ENCODE measurements at regions not wholly inside any gene's neighbourhood (a gene's known extent, or its start where the extent isn't known, plus 50 kb on each side); places are given as distances from the start of the nearest gene placed in this dataset.
"Not testable (repeated sequence)": the region's sequence is repeated elsewhere in the genome, so short reads cannot be mapped to it uniquely, and the experiment has no call there.

DNA sequence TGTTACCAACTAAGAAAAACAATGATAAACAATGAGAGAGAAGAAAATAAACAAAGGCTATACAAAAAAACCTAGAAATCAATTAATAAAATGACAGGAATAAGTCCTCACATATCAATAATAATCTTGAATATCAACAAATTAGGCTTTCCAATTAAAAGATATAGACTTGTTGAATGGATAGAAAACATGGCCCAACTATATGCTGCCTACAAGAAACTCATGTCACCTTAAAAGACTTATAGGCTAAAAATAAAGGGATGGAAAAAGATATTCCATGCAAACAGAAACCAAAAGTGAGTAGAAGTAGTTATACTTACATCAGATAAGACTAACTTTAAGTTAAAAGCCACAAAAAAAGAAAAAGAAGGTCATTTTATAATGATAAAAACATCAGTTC lies 183.9 kb downstream of the MYRFL start:
- no peak for DNase-seq (ENCODE audit: low spot score)

DNA sequence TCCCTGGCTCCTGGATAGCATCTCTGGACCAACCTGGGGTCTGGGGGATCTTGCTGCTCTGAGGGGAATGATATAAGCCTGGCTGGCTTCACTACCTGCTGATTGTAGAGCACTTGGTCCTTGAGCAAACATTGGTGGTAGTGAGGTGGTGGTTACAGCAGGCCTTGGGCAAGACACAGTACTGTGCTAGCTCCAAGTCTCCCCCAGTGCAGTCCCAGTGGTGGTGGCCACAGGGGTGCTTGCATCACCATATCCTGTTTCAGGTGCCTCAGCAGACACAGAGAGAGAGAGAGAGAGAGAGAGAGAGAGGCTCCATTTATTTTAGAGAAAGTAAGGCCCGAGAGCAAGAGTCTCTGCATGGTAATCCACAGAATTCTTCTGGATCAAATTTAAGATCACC lies 186.3 kb downstream of the MYRFL start:
- DNase-seq (ENCODE audit: low spot score) = no peak

DNA sequence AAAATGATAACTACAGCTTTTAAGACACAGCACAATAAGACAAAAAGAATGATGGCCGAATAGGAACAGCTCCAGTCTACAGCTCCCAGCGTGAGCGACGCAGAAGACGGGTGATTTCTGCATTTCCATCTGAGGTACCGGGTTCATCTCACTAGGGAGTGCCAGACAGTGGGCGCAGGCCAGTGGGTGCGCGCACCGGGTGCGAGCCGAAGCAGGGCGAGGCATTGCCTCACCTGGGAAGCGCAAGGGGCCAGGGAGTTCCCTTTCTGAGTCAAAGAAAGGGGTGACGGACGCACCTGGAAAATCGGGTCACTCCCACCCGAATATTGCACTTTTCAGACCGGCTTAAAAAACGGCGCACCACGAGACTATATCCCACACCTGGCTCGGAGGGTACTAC lies 188.0 kb downstream of the MYRFL start:
- DNase-seq (ENCODE audit: low spot score) = not testable (repeated sequence)

DNA sequence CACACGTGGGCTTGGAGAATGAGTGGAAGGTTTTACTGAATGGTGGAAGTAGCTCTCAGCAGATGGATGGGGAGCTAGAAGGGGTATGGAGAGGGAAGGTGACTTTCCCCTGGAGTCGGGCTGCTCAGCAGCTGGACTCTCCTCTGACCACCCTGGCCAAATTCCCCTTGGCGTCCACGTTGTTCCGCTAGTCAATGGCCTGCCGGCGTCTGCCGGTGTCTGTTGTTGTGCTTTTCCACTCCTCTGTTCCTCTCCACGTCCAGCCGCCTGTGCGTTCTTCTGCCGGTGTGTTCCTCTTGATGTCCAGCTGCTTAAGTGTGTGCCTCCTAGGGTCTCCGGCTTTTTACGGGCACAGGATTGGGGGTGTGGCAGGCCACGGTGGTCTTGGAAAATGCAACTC lies 203.5 kb downstream of the MYRFL start:
- no peak for DNase-seq (ENCODE audit: low spot score)

DNA sequence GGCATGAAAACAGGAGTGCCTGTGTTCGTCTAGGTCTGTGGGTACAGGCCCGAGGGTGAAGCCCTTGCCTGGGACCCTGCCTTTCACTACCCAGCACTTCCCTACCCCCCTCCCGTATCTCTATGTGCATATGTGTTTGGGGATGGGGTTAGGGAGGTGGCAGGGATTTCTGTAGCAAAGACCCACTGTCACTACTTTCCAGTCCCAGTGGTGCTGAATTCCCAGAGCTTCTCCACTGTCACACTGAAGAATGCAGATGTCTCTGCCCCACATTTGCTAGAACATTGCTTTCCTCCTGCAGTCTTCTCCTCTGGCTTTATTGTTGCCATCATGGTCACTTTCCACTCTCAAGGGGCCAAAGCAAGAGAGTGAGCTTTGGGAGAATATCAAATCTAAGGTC lies 203.9 kb downstream of the MYRFL start:
- no peak for DNase-seq (ENCODE audit: low spot score)

DNA sequence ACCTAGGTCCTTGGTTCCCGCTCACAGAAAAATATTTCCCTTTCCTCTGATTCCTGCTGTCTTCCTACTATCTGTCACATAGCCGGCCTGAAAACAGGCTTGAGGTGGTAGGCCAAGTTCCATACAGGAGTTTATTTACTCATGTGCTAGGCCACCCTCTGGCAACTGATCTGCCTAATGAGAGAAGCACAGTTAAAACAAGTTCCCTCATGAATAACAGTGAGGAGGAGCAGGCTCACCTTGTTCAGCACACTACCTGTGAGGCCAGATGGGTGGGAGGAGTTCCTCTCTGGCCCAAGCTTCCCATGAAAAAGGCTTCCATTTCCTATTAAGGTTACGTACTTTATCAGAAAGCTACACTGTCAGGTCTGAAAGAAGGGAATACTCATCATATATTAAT lies 206.0 kb downstream of the MYRFL start:
- no peak for DNase-seq (ENCODE audit: low spot score)

DNA sequence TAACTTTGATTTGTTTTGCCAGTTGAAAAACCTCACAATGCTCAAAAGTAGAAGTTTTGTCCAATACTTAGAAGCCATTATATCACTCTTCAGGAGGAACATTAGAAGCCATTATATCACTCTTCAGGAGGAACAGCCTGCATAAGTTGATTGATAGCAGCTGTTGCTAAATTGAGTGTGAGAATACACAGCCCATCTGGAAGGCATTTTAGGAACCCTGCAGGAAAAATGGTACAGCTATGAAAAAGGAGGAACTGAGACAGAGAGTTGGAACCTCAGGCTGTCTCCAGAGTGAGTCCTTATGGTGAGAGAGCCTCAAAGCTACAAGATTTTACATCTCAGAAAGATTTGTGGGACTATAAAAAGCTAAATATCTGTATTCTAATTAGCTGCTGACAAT lies 207.0 kb downstream of the MYRFL start:
- DNase-seq (ENCODE audit: low spot score) = no peak

DNA sequence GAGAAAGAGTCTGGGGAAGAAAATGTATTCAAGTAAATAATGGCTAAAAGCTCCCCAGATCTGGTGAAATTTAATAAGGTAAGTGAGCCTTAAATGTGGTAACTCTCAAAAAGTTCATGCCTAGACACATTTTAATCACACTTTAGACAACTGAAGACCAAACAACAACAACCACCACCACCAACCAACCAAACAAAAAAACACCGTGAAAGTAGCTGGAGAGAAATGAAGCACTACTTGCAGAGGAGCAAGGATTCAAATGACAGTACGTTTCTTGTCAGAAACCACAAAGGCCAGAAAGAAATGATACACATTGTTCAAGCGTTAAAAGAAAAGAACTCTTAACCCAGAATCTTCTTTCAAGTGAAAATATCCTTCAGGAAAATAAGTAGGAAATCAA lies 208.3 kb downstream of the MYRFL start:
- no peak for DNase-seq (ENCODE audit: low spot score)

DNA sequence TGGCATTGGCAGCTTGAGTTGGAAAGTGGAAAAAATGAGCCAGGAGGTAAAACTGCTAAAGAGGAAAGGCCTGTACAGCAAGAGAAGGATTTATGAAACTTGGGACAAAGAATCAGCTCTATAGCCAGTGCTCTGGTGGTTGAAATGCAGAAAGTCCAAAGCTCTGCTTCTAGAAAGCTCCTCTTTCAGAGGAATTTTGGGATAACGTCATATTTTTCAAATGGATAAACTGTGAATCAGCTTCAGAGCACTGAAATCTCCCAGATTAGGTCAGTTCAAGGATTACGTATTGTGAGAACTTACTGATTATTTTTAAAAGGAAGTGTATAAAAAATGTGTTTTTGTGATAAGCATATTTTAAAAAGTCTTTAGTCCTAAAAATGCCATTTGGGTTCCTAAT lies 203.1 kb upstream of the CNOT2 start:
- no peak for DNase-seq (ENCODE audit: low spot score)

DNA sequence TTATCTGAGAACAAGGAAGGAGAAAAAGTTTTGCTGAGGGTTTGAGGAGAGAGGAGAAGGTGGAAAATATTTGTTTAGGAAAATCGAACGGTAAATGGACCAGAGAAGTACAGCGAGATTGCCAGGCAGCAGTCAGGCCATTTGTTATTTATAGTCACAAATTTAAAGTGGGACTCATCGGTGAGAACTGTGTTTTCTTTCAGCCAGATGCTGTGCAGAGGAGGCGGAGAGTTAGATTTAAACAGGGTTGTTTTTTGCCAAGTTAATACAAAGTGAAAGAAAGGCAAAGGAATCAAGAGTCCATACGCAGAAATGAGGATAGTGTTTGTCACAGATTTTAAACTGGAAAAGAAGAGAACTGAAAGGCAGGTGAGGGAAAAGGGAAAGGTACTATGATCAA lies 200.6 kb upstream of the CNOT2 start:
- DNase-seq (ENCODE audit: low spot score) = no peak

DNA sequence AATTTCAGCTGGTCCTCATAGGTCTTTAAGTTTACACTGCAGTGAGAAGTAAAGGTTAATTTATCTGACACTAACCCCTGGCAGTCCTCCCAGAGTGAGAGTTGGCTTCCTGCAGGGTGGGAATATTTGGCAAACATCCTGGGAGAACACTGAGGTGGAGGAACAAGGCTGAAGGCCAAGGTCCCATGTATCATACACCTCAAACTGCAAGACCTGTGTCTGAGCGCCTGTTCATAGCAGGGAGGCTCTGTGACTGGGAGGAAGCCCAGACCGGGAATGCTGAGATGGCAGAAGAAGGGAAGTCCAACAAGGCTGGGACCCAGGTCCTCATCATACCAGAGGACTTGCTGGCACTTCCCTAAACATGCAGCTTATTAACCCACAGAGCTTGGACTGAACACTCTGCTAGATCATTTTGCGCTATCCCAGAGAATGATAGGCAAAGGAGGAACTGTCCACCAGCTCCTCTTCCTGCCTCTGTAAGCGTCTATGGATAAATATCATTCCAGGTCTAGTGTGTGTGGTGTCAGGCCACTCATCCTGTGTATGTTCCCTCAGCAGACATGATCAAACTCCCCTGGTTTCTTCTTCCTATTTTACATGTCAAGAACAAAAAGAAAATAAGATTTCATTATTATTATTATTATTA lies 199.6 kb upstream of the CNOT2 start:
- no peak for DNase-seq (ENCODE audit: low spot score)

DNA sequence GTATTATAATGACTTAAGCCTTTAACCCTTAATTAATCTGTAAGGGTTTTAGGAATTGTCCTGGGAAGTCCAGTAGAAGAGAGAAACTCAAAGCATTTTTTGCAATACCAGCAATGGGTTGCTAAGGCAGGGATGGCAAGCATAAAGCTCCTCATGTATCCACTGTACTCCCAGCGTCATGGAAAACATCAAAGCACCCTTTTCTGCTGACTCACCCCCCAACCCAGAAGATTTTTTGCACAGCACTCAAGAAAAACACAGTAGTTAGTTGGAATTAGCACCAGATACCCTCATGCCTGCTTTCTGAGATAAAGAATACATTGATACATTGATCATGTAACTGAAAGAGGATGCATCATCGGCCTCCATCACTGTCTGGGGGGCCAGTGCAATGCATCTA lies 199.1 kb upstream of the CNOT2 start:
- no peak for DNase-seq (ENCODE audit: low spot score)

DNA sequence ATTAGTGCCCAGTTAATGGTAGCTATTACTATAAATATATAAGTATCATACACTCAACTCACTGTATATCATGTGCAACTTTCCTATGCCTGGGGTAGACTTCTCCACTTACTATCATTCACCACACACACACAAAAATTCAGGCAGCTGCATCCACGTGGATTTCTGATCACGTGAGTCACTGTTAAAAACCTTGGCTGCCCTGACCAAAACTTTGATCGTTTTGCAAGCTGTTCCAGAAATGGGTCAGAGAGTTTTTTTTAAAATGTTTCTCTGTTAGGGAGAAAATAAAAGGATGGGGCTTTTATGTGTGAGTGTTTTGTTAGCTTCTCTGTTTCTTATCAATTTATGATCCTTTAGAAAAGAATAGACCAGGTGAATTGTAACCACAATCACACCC lies 198.2 kb upstream of the CNOT2 start:
- DNase-seq (ENCODE audit: low spot score) = no peak

DNA sequence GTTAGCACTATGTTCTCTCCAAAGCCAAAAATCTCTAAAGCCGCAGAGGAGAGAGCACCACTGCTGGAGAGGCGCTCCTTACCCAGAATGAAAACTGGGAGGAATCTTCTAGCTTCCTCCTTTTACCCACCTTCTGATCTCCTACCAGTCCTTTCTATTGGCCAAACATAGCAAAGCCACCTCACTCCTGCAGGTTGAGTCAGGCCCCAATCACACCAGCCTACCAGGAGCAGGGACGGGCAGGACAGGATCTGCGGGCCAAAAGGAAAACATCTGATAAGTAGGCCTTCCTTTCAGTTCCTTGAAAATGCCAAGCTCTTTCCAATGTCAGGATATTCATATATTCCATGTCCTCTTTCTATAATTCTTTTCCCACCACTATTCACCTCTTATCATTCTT lies 197.7 kb upstream of the CNOT2 start:
- no peak for DNase-seq (ENCODE audit: low spot score)

DNA sequence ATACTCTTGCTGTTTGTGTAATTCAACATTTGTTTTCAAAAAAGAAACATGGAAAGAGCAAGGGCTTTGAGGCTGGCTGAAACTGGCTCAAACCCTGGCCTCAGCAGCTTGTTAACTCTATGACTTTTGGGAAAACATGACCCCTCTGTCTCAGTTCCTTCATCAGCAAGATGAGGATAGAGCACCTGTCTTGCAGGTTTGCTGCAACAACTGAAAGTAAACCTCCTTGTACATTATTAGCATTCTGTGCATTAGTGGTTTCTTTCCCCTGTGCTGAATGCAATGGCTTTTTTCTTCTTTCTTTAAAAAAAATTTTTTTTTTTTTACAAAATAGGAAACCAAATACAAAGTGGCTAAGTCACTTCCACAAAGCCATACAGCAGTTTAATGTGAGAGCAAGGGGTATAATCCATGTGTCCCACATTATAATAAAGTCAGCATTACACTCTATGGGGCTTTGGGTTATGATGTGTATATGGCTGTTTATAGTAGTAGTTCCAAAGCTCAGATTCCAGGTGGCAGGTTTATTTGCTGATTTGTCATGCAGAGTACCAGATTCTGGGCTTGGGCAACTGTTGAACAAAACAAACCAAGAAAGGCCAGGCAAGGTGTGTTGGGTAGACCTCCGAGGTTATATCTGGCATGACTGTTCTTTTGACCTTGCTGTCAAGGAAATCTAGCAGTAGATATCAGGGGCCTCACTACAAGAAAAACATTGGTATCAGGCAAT lies 194.5 kb upstream of the CNOT2 start:
- DNase-seq (ENCODE audit: low spot score) = no peak

DNA sequence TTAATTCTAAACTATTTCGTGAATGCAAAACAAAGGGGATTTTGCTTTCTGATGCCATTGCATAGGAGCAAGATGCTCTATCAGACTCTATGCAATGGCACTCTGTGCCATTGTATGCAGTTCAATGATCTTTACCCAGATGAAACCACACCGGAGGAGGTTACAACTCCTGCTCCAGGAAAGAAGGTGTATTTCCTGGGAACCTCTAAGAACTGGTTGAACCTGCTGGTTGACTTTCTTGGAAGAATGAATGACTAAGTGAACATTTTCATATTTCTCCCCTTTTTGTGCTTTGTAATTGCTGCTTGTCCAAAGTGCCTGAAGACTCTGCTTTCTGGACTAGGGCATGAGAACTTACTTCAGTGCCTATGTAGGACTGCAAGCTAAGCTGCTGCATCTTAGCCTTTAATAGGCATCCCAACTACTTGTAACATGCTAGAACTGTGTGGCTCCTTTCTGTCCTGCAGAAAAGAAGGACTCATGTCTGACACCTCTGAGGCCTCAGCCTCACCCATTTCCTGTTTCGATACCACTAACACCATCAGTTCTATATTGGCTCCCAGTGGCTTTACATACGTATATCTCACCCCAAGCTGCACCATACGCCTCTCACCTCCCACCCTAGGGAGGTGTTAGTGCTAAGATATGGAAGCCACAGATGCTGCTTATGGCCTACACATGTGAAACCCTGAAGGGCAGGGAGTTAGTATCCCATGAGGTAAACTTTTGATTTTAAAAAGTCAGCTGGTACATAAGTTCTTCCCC lies 193.5 kb upstream of the CNOT2 start:
- no peak for DNase-seq (ENCODE audit: low spot score)

DNA sequence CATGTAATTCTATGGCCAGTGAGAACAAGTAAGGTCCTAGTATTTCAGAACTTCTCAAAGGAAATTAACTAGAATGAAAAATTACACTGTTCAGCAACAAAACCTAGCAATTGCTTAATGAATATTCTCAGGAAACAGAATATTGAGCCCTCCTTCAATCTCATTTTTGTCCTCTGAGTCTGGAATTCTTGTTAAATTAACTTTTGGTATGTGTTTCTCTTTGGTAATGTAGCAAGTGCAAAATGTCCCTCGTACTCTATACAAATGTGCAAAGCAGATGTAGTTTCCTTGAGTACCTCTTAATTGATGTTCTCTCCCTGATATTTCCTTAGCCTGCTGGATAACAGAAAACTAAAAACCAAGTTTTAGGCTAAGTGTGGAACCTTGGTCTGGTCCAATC lies 190.8 kb upstream of the CNOT2 start:
- no peak for DNase-seq (ENCODE audit: low spot score)

DNA sequence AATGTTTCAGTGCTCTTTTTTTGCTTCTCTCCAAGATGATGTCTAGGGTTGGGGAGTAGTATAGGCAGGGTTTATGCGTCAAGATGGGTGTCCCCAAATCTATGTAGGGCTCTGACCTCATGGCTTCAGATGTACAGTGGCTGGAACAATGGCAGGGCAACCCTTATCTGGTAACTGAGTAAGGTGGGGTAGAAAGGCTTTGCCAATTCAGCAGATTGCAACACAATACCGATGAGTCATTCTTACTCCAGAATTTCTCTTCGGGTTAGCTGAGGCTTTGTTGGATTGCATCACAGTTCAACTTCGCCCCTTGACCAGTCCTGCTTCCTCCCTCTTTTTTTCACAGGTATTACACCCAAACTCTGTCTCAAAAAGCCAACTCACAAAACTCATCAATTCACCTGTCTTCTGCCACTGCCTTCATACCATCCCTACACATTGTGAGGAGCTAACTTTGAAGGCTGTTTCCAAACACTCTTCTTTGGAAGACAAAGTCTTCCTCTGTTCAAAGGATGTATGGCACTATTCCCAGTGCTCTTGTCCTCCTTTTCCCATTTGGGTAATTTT lies 190.2 kb upstream of the CNOT2 start:
- no peak for DNase-seq (ENCODE audit: low spot score)

DNA sequence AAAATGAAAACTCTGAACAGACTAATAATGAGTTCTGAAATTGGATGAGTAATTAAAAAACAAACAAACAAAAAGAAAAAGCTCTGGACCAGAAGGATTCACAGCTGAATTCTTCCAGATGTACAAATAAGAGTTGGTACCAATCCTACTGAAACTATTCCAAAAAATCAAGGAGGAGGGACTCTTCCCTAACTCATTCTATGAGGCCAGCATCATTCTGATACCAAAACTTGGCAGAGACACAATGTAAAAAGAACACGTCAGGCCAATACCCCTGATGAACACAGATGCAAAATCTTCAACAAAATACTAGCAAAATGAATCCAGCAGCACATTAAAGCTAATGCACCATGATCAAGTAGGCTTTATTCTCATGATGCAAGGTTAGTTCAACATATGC lies 183.9 kb upstream of the CNOT2 start:
- DNase-seq (ENCODE audit: low spot score) = no peak

DNA sequence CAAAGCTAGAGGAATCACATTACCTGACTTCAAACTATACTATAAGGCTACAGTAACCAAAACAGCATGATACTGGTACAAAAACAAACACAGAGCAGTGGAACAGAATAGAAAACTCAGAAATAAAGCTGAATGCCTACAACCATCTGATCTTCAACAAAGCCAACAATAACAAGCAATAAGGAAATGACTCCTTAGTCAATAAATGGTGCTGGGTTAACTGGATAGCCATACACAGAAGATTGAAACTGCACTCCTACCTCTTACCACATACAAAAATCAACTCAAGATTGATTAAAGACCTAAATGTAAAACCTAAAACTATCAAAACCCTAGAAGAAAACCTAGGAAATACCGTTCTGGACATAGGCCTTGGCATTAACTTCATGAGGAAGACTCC lies 182.6 kb upstream of the CNOT2 start:
- no peak for DNase-seq (ENCODE audit: low spot score)

DNA sequence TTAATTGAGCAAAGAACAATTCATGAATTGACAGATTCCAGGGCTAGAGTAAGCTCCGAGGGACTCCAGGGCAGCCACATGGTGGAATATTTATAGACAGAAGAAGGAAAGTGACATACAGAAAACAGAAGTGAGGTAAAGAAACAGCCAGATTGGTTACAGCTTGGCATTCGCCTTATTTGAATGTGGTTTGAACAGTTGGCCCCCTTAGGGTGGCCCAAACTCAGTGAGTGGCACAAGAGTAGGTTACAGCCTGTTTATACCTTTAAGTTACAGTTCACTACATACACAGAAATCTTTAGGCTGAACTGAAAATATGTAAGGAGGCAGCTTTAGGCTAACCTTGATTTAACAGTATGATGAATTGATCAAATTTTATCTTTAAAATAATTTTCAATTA lies 174.5 kb upstream of the CNOT2 start:
- no peak for DNase-seq (ENCODE audit: low spot score)

DNA sequence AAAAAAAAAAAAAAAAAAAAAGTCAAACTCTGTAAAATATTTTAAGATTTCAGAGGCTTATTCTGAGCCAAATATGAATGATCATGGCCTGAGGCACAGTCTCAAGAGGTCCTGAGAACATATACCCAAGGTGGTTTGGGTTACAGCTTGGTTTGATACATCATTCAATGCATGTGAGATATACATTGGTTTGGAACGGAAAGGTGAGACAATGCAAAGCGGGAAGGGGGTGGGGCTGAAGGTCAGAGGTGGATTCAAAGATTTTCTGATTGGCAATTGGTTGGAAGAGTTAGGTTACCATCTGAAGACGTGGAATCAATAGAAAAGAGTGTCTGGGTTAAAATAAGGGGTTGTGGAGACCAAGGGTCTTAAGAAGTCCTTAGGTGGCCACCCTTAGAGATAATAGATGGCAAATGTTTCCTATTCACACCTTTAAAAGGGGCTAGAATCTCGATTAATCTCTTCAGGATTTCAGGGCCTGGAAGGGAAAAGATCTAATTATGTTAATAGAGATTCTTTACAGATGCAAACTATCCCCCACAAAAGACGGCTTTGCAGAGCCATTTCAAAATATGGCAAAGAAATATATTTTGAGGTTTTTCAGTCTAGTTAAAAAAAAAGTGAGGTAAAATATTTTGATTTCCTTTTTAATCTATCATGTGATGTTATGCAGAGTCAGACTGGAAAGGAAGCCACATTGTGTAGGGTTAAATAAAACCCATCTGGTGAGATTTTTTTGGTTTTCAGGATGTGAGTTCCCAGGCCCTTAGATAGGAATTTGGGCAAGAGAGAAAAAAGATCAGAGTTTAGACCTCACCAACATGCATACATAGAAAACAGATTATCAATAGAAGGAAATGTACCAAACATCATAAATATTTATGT lies 173.8 kb upstream of the CNOT2 start:
- no peak for DNase-seq (ENCODE audit: low spot score)

All from Ammon's horn (tissue), 1 donor.